Activated CD4-positive, alpha-beta T cell treated with anti-CD3 and anti-CD28 coated beads, Interleukin-2, Interleukin-4, amounts not matched to agents 100 ng/mL and 50 ng/mL, durations not matched to agents 16 hours and 8 hours (primary cell): ENCODE measurements at regions not wholly inside any gene's neighbourhood (a gene's known extent, or its start where the extent isn't known, plus 50 kb on each side); places are given as distances from the start of the nearest gene placed in this dataset.
"Not testable (repeated sequence)": the region's sequence is repeated elsewhere in the genome, so short reads cannot be mapped to it uniquely, and the experiment has no call there.

ENCODE experiments used
- DNase-seq: peaks from one replicate; pipeline ENCODE4 v3.0.0-alpha.2; 2020; ENCODE audit warnings: low spot score

DNA sequence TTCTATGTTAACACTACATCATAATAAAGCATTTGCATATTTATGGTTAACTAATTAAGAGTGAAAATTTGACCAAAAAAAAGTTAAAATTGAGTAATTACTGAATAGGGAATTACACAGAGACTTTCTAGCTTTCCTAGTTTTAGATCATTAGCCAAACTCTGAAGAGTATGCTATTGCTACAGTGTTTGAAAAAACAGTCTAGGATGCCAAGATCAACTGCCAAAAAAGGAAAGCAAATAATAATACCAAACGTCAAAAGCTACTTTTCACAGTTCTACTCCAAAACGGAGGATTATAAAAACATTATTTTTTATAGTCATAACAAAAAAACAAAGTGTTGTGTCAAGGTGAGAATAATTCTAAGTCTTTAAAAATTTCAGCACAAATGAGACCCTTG is 359.8 kb upstream of the CTSO start:
- DNase-seq: no peak

DNA sequence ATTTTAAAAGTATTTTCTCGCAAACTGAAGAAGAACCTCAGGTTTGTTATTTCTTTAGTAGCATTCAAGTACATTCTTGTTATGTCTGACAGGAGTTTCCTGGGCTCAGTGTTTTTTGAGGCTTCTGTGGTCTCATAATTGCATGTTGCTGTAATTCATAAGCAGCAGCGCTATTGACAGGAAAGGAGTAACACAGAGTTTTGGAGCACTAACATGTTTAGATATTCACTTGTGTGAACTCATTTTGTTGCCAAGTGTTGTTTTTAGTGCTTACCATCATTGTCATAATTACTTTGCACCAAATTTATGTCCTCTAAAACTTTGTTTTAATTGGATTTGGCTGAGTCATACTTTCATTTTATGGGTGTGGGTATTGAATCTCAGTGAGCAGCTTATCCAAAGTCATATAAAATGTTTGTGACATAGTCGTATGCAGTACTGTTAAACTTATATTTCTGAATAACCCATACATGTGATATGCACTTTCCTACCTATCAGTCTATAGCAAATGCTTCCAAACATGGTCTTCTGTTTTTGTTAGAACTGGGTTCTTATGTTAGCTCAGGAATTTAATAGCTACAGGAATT is 358.7 kb upstream of the CTSO start:
- no peak for DNase-seq

DNA sequence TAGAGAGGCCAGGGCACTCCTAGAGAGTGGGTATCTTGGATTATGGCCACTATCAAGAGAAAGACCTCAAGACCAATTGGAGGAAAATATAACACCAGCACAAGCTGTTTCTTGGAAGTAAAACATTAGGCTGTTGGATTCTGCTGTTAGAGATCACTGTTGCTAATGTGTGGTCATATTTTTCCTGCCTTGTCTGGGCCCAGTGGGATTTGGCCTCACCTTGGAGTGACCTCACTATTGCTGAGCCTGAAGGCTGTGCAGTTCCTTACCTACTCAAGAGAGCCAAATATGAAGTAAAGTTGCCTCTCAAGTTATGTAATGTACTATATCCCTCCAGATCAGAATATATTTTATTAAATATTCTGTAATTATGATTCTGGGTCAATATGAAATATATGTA is 355.4 kb upstream of the CTSO start:
- no peak for DNase-seq

DNA sequence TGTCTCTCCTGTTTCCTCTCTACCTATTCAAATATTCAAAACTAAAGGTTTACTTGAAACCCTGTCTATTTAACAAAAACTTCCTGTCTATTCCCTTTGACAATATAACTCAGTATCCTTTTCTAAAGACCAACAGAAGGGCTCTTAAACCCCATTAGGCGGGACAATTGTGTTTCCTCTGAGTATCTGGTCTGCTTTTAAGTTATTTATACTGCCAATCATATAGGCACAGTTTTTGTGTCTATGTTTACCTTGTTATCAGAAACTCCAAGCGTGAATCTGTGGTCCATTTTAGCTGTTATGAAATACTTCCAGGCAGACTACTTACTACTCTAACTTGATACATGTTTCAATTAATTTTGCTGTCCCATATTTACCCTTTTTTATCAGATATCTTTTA is 350.0 kb upstream of the CTSO start:
- no peak for DNase-seq

DNA sequence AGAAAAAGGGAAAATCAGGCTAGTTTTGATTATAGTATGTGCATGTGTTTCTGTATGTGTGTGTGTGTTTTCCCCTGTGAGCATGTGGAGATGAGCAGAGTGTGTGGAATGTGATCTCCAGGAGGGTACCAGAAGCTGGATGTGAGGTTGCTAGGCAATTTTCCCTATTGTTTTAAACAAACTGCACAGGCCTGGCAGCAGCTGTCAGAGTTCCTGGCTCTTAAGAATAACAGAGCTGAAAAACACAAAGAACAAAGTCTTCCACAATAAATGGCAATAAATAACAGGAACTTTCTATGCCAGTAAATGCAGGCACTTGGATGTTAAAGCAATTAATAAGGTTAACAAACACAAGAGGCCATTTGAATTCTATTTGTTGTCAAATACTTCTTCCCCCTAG is 344.6 kb upstream of the CTSO start:
- no peak for DNase-seq

DNA sequence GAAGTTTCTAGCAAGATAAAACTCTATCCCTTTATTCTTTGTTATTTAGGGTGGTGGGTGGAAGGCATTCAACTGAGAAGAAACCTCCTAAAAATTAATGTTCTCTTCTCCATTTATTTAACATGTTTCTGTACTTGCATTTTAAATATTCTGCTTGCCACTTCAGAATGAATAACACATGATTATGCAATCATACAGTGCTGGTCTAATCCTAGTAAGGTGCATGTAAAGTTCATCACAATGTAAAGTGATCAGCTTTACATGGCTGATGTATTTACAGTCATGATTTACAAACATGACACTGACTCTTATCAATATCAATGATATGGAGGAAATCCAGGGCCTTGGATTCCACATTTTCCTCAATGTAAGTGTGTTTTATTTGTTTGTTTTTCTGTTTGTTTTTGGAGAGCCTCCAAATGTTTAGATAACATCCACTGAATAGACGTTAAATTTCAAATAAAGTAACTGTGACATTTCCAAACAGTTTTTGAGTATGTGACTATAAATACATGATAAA is 342.1 kb upstream of the CTSO start:
- no peak for DNase-seq

DNA sequence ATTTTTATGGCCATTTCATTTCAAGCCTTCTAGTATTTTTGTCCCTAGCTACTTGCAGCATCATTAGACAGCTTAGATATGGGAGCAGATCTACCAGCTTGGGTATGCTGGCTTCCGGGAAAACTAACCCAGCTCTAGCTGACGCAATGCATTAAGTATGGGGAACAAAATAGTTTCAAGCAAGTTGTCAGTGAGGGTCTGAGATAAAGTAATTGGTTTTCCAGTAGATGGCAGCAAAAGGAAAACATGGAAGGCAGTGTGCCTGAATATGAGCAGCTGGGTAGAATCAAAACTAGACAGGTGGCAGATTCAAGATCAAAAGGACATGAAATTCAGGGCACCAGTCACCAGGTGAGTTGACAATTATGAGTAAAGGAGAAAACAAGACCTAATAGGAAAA is 340.9 kb upstream of the CTSO start:
- no peak for DNase-seq

DNA sequence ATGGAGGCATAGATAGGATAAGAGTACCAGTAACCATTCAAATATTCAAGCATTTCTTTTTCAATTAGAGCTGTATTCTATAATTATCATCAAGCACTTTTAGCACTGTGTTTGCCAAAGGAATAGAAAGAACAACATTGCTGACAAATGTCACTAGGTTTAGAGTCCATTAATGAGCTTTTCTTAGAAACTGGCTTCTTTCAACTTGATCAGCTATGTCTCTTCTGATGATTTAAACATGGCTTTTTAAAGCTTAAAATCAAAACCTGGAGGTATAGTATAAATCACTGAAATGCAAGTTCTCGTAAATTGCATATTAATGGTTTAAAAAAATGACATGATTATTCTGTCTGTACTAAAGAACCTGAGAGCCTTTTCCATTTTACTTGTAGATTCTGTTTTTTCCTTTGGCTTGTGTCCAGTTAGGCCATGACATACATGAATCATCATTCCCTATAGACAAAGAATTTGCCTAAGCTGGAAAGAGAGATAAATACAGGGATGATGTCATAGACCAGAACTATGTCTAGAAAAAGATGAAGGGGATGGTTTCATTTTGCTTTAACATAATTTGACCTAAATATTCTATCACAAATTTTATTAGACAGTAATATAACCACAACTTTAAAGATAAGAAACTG is 340.1 kb upstream of the CTSO start:
- DNase-seq: no peak

DNA sequence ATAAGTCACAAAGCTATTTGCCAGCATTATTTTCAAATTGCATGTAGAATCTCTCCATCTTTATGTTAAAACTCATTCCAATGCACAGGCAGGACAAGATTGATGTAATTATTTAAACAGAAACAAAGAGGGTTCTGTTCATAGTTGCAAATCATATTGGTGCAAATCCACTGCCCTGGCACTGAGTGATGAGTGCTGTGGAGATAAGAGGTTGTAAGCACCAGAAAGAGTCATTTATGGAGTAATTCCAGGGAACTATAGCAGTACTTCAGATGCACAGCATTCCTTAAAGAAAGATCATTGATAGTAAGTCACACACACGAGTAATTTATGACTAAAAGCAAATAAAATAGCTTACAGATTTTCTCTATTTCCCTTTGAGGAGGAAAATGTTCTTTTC is 337.7 kb upstream of the CTSO start:
- no peak for DNase-seq

DNA sequence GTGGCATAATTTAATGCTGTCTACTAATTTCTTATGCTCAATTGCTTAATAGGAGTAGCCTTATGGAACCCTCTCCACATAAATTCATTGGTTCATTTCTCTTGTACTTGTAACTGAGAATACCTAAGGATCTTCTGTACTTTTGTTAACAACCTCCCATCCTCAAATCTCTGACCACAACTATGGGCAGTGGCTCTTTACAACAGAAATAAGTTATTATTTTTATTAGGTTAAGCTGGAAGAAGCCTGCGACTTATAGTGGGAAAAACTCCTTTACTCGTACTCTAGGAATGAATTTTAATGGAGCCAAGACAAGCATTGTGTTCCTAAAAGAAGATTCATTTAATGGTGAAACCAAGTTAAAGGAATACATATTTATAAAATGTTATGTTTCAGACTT is 337.1 kb upstream of the CTSO start:
- DNase-seq: no peak

DNA sequence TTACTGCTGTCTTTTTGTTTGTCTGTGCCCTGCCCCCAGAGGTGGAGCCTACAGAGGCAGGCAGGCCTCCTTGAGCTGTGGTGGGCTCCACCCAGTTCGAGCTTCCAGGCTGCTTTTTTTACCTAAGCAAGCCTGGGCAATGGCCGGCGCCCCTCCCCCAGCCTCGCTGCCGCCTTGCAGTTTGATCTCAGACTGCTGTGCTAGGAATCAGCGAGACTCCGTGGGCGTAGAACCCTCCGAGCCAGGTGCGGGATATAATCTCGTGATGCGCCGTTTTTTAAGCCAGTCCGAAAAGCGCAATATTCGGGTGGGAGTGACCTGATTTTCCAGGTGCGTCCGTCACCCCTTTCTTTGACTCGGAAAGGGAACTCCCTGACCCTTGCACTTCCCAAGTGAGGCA is 336.4 kb upstream of the CTSO start:
- DNase-seq: not testable (repeated sequence)

DNA sequence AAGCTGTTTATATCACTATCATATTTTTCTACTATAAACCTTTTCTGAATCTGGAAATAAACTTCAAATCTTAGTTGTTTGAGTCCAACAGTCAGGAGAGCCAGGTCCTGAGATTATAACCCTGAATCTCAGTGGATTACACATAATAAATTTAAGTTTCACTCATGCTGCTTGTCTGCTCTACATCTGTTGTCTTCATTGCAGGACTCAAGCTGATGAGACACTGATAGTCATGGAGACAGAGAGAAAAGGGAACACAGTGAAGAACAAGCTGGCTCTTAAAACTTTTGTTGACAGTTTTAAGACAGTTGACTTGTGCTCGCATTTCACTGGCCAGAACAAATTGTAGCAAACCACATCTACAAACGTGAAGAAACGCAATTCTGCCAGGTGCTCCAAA is 327.0 kb upstream of the CTSO start:
- no peak for DNase-seq

DNA sequence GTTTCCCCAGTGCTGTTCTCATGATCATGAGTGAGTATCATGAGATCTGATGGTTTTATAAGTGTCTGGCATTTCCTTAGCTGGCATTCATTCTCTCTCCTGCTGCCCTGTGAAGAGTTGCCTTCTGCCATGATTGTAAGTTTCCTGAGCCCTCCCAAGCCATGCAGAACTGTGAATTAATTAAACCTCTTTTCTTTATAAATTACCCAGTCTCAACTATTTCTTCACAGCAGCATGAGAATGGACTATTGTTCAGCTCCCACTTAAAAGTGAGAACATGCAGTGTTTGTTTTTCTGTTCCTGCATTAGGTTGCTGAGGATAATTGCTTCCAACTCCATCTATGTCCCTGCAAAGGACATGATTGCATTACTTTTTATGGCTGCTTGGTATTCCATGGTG is 311.7 kb upstream of the CTSO start:
- no peak for DNase-seq

DNA sequence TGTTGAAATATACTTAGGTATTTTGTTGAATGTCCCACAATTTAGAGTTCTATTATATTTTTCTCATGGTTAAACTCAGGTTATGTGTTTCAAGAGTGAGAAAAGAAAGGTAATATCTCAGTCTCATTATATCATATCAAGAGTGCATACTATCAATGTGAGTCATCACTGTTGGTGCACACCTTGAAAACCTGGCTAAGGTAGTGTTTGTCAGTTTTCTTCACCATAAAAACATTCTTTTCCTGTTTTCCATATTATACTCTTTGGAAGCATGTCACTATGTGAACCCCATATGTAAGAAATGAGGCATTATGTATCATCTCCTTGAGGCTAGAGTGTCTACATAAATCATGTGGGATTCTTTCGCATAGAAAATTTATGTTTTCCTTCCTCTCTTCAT is 307.6 kb upstream of the CTSO start:
- DNase-seq: no peak

DNA sequence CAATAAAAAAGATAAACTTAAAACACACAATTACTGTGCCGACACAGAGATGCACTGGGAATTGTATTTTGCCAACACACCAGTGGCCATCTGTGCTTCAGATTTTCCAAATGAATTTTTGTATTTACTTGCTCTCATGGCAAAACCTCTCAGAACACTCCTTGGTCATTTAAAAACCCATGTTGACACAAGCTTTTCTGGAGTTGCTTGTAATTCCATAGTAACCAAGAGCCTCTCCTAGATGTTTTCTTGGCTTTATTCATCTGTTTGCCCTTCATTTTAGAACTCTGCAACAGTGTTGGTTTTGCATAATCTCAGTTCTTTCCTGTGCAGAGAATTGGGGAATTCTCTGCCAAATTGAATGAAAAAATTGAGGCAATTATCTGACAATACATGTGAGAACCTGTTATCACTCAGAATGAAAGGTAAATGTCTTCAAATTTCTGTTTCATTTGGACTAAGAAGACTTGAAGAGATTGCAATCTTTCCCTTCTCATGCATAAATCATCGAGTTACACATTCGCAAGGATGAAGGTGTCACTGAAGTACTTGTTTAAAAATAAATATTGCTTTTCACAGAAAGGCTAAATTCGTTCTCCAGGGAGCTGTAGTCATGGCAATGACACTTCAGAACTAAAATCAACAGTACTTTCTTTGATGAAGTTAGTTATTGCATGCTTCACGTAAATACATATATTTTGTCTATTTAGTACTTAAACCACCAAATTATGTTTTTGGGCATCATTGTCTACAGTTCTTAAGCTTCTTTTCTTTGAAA is 301.8 kb upstream of the CTSO start:
- DNase-seq: no peak

DNA sequence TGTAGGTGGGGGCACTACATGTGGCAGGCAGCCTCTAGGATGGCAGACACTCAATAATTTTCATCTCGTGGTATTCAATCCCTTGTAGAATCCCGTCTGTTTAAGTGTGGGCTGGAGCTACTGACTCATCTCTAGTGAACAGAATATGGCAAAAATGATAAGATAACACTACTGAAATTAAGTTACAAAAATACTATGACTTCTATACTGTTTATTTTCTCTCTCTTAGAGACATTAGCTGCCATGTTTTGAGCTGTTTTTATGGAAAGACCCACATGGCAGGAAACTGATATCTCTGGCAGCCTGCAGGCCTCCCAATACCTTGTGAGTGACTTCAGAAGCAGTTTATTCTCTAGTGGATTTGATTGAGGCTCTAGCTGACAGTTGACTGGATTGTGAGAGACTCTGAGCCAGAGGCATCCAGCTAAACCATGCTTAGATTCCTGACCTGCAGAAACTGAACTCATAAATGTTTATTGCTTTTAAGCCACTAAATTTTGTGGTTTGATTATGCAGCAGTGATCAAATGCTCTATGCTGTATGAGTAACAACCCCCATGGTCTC is 298.8 kb upstream of the CTSO start:
- no peak for DNase-seq

DNA sequence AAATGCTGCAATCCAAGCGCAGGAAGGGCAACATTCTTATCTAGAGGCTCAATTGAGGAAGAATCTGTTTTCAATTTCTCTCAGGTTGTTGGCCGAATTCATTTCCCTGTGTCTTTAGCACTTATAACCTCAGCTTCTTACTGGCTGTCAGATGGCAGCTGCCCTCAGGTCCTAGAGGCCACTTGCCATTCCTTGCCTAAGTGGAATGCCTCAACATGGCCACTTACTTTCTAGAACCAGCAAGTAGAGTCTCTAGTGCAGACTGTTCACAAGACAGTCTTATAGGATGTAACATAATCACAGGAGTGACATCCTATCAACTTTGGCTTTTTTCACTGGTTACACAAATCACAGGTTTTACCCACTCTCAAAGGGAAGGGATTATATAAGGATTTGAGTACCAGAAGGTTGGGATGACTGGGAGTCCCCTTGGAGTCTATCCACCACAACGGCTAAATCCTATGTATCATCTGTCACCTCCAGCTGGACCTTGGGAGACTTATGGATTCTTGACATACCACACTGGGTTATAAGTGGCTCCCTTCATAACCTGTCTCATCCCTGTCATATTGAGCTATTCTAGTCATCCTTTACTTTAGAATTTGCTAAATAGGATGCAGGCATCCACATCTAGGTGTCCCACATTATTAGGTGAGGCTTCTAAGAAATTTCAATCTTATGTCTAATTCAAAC is 297.9 kb upstream of the CTSO start:
- DNase-seq: no peak

DNA sequence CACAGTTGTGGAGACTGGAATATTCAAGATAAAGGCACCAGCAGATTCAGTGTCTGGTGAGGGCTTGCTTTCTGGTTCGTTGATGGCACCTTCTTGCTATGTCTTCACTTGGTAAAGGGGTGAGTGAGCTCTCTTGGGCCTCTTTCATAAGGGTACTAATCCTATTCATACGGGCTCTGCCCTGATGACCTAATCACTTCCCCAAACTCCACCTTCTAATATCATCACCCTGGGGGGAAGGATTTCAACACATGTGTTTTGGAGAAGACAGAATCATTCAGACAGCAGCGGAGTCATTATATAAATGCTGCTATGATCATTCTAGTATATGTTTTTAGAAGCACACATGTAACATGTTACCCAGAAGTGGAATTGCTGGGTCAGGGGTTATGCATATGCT is 295.3 kb upstream of the CTSO start:
- no peak for DNase-seq

DNA sequence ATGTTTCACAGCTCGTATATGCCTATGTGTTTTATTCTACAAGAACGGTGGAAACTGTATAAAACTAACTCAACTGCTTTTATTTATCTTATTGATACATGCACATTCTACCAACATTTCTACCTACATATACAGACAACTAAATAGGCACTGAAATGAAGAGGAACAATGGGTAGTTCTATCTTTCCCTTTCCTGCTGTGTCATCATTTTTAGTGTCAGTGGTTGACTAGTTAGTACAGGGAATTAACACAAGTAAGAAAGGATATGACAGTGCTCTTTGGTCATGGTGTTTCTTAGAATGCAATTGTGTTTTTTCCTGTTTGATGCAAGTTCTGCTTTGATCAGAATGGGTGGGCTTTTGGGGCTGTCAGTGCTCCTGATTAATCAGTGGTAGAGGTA is 293.8 kb upstream of the CTSO start:
- no peak for DNase-seq

DNA sequence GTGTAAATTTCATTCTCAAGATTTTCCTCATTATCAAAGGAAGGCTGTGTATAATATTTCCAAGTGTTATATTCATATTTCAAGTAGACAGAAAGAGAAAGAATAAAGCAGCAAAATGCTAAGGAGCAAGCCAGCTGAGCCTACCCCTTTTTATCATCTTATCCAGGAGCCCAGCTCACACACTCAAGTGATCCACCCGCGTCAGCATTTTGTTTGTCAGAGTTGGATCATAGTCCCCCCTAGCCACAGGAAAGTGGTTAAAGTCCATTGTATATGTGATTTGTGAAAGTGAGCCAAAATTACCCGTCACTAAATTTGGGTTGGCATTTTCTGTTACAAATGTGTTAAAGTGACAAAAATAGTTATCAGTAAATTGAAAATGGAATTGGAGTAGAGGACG is 289.3 kb upstream of the CTSO start:
- no peak for DNase-seq

DNA sequence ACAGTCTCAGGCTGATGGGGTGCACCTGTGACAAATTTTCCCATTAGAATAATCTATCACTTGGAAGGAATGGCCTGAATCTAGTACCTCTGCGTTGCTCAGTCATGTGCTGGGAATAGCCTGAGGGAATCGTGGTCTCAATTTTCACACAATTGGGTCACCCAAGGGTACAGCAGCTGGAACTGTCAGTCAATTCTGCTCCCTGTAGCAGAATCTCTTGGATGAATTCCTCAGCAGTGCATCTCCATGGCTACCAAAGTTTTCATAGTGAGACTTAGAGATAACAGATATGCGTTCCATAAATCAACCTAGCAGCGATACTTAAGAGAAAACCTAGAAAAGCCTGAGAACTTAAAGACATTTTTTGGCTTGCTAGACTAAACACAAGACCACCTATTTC is 288.7 kb upstream of the CTSO start:
- no peak for DNase-seq

DNA sequence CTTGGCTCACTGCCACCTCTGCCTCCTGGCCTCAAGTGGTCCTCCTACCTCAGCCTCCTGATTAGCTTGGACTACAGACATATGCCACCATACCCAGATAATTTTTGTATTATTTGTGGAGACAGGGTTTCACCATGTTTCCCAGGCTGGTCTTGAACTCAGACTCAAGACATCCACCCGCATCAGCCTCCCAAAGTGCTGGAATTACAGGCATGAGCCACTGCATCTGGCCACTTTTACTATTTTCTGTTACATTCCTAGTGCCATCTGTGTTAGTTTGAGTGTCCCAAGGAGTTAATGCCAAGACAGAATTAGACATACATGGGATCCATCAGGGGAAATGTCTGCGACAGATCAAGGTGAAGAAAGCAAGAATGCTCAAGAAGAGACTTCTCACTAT is 288.2 kb upstream of the CTSO start:
- no peak for DNase-seq

DNA sequence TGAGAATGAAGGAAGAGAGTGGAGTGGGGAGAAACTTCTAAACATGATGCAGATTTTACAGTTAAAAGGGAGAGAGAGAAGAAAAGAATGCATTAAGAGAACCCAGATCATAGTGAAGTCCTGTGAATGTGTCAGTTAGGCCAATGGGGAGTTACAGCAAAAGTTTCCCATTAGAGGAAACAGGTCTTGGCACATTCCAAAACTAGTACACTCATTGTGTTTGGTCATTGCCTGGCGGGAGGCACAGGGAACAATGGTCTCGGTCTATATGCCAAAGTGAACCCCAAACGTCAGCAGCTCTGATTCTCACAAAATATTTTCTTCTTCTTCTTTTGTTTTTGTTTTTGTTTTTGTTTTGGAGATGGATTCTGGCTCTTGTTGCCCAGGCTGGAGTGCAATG is 284.5 kb upstream of the CTSO start:
- no peak for DNase-seq
